ENCODE measurements at regions not wholly inside any gene's neighbourhood (a gene's known extent, or its start where the extent isn't known, plus 50 kb on each side); places are given as distances from the start of the nearest gene placed in this dataset.

DNA sequence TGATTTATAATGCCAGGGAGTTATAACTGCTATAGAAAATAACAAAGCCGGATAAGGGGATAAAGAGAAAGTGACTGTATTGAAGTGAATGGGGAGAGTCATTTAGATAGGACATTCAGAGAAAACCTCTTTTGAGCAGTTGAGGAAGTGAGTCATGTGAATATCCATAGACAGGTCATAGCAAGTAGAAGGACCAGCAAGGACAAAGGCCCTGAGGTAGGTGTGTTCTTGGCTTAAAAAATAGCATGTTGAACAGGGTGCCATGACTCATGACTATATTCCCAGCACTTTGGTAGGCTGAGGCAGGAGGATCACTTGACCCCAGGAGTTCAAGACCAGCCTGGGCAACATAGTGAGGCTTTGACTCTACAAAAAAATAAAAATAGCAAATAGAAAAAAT is 51.5 kb upstream of the RAP1B start:
- H3K4me3 Mint-ChIP-seq (ENCODE audit: unreplicated experiment): no peak overlapping the region
- no peak overlapping the region for H3K27ac Mint-ChIP-seq (ENCODE audit: unreplicated experiment)
- H3K4me1 Mint-ChIP-seq (ENCODE audit: unreplicated experiment): peaks cover 7% of the 10 kb centered on the region
- no peaks in the 10 kb centered on the region for H3K9me3 Mint-ChIP-seq (ENCODE audit: unreplicated experiment)
- TF ChIP-seq, protein P1, sequence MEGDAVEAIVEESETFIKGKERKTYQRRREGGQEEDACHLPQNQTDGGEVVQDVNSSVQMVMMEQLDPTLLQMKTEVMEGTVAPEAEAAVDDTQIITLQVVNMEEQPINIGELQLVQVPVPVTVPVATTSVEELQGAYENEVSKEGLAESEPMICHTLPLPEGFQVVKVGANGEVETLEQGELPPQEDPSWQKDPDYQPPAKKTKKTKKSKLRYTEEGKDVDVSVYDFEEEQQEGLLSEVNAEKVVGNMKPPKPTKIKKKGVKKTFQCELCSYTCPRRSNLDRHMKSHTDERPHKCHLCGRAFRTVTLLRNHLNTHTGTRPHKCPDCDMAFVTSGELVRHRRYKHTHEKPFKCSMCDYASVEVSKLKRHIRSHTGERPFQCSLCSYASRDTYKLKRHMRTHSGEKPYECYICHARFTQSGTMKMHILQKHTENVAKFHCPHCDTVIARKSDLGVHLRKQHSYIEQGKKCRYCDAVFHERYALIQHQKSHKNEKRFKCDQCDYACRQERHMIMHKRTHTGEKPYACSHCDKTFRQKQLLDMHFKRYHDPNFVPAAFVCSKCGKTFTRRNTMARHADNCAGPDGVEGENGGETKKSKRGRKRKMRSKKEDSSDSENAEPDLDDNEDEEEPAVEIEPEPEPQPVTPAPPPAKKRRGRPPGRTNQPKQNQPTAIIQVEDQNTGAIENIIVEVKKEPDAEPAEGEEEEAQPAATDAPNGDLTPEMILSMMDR (IDR thresholded peaks at IDR 0.05; ENCODE audit: unreplicated experiment): no peak
- H3K36me3 Mint-ChIP-seq (ENCODE audit: low read depth, unreplicated experiment): no peaks in the 10 kb centered on the region
- peaks cover 1% of the 10 kb centered on the region for H3K27me3 Mint-ChIP-seq (ENCODE audit: unreplicated experiment)
- no peak for DNase-seq (ENCODE audit: low spot score)

DNA sequence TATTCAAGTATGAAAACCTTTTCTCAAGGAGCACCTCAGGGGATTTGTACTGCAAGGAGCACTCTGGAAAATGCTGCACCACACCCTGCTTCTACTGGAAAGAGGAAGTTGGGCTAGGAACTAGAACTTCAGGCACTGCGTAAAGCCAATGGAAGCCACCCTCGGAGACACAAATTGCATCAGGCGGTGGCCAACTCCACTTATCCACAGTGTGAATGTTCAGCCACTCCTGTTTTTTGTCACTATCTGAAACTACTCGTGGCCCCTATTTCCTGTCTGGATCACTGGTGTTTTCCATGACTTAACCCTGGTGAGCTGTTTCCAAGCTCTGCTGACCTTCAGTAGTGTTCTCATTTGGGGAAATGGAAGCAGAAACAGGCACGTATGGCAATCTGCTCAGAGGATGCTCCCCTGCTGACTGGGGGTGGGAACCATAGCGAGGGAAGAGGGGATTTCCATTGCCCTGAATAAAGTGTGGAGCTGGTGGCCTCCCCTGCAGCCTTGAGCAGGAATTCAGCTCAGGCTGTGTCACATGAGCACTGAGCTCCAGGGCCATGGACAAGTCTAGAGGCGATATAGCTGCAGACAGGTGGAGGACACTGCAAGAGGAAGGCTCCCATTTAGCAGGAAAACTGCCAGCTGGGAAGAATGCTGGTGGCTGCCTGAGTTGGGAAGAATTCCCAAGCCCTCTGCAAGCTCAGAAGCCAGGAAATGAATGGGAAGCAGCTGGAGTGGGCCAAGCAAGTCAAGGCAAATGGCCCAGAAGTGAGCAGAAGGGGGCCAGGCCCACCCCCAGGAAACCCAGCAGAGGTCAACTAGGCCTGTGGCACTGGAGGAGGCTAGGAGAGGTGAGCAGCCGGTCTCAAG is 50.5 kb upstream of the RAP1B start:
- Mint-ChIP-seq H3K27me3 (ENCODE audit: unreplicated experiment) (peaks cover 1% of the 10 kb centered on the region), H3K36me3 (ENCODE audit: low read depth, unreplicated experiment) (no peaks in the 10 kb centered on the region), H3K4me1 (ENCODE audit: unreplicated experiment) (peaks cover 7% of the 10 kb centered on the region), H3K9me3 (ENCODE audit: unreplicated experiment) (no peaks in the 10 kb centered on the region), H3K27ac (ENCODE audit: unreplicated experiment) (peak overlapping the region; percentile 36), H3K4me3 (ENCODE audit: unreplicated experiment) (no peak overlapping the region)
- peak; percentile 5 for DNase-seq (ENCODE audit: low spot score)
- TF ChIP-seq, protein P1 (IDR thresholded peaks at IDR 0.05; ENCODE audit: unreplicated experiment): no peak

DNA sequence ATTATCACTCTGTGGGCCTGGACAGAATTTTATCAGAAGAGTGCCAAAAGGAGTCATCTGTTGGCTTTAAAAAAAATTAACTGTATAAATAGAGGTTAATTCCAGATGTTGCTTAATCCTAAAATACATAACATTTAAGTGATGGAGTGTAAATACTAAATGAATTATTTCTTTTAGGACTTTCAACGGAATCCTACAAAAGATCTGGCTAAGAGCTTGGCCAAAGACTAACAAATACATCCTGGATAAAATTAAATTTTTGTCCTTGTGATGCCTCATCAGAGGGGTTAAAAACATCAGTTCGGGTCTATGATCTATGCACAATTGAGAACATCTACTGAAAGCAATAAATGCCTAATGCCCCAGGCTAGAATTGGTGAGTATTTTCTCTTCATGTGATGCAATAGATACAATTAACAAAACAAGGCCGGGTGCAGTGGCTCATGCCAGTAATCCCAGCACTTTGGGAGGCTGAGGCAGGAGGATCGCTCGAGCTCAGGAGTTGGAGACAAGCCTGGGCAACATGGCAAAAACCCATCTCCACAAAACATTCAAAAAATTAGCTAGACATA is 49.8 kb upstream of the RAP1B start:
- H3K27ac Mint-ChIP-seq (ENCODE audit: unreplicated experiment): no peak overlapping the region
- H3K27me3 Mint-ChIP-seq (ENCODE audit: unreplicated experiment): peaks cover 1% of the 10 kb centered on the region
- H3K4me1 Mint-ChIP-seq (ENCODE audit: unreplicated experiment): peaks cover 7% of the 10 kb centered on the region
- H3K36me3 Mint-ChIP-seq (ENCODE audit: low read depth, unreplicated experiment): no peaks in the 10 kb centered on the region
- H3K9me3 Mint-ChIP-seq (ENCODE audit: unreplicated experiment): no peaks in the 10 kb centered on the region
- TF ChIP-seq, protein P1 (IDR thresholded peaks at IDR 0.05; ENCODE audit: unreplicated experiment): no peak
- no peak for DNase-seq (ENCODE audit: low spot score)
- no peak overlapping the region for H3K4me3 Mint-ChIP-seq (ENCODE audit: unreplicated experiment)

Data from endothelial cell (in vitro differentiated cells).